Esophagus muscularis mucosa (tissue), 4 donors: ENCODE measurements at regions not wholly inside any gene's neighbourhood (a gene's known extent, or its start where the extent isn't known, plus 50 kb on each side); places are given as distances from the start of the nearest gene placed in this dataset.

ENCODE experiments used
- DNase-seq: peaks from one replicate; pipeline ENCODE4 v3.0.0-alpha.2; 2017; ENCODE audit errors: extremely low spot score
- H3K27ac ChIP-seq, 4 donors: fragments of 200-600 bp; sonication (generic); replicated peaks in 1 of 4; 1 replicate in 3 of 4; 2 replicates in 1 of 4; pipeline ENCODE4 v1.5.1; 2016 to 2019; ENCODE audit warnings: mild to moderate bottlenecking in 1 of 4
- H3K27me3 ChIP-seq, 4 donors: fragments of 200-600 bp; sonication (generic); one replicate each; pipeline versions ENCODE4 v1.5.1 to v1.6.0; 2016 to 2019
- H3K36me3 ChIP-seq, 4 donors: fragments of 200-600 bp; sonication (generic); one replicate each; pipeline ENCODE4 v1.5.1; 2016 to 2019
- H3K4me1 ChIP-seq, 4 donors: fragments of 200-600 bp; sonication (generic); one replicate each; pipeline ENCODE4 v1.5.1; 2016 to 2019
- H3K4me3 ChIP-seq, 4 donors: fragments of 200-600 bp; sonication (generic); 1 replicate in 2 of 4; 2 replicates in 2 of 4; pipeline ENCODE4 v1.5.1; 2016 to 2019; ENCODE audit warnings: mild to moderate bottlenecking in 4 of 4, moderate library complexity in 1 of 4
- H3K9me3 ChIP-seq, 4 donors: fragments of 200-600 bp; sonication (generic); 1 replicate in 3 of 4; 2 replicates in 1 of 4; pipeline ENCODE4 v1.5.1; 2016 to 2019
- EP300 ChIP-seq: sonication (generic); formaldehyde crosslinking; IDR thresholded peaks from one replicate; pipeline ENCODE4 v1.6.1; 2017; ENCODE audit warnings: antibody characterized with exemption
- POLR2A ChIP-seq: fragments of 450-650 bp; IDR thresholded peaks from one replicate; pipeline ENCODE4 v1.6.1; 2017; ENCODE audit warnings: antibody characterized with exemption, moderate library complexity, mild to moderate bottlenecking, low read depth
- POLR2AphosphoS5 ChIP-seq, 2 donors: sonication (generic); formaldehyde crosslinking; IDR thresholded peaks; one replicate each; pipeline ENCODE4 v1.6.1; 2017; ENCODE audit warnings: antibody characterized with exemption in 2 of 2
- WGBS: methylation state at CpG from one replicate; pipeline ENCODE4 v1.1.5; 2018; 5-methylcytosine and 5-hydroxymethylcytosine counted together
- intact Hi-C: fragments of 100-400 bp; cut with DNase I; formaldehyde crosslinking; loops from one replicate; pipeline ENCODE4 v1.15.1; 2023
- TF ChIP-seq, protein P1 (sequence below), 3 experiments: fragments of 200-600 bp in 2 of 3; fragments of 450-650 bp in 1 of 3; sonication (generic) in 2 of 3; IDR thresholded peaks; one replicate each; pipeline ENCODE4 v1.5.1; 2017 to 2019; ENCODE audit warnings: antibody characterized with exemption in 3 of 3, mild to moderate bottlenecking in 2 of 3, moderate library complexity in 1 of 3

DNA sequence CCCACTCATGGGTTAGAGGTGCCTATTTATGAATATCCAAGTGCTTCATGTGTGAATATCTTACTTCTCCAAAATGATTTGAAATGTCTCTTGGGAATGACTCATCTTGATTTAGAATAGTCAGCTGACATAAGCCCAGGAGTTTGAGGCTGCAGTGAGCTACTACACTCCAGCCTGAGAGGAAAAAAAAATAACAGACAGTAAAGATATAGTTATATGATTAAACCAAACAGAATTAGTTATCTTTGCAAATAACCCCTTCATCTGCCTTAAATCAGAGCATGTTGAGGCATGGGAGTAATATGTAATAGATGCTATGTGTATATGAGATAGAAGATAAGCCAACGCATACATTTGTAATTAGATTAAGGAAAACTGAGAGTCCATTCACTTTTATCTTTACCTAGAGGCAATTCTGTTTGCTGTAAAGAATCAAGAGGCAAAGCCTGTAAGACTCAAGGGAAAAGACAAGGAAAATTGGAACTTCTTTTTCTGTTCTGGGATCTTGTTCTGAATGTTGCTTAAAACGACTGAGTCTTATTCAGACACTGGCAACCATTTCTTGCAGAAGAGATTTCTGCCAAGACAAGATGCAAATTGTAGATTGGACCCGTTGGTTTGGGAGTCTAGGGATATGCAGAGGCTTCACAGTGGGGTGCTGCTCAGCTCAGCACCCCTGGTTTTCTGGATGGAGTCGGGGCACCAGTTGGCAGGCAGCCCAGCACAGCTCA, 104.4 kb downstream of the LIPG start:
- intact Hi-C loops: no loop called here
- no peak overlapping the region for H3K27ac ChIP-seq

DNA sequence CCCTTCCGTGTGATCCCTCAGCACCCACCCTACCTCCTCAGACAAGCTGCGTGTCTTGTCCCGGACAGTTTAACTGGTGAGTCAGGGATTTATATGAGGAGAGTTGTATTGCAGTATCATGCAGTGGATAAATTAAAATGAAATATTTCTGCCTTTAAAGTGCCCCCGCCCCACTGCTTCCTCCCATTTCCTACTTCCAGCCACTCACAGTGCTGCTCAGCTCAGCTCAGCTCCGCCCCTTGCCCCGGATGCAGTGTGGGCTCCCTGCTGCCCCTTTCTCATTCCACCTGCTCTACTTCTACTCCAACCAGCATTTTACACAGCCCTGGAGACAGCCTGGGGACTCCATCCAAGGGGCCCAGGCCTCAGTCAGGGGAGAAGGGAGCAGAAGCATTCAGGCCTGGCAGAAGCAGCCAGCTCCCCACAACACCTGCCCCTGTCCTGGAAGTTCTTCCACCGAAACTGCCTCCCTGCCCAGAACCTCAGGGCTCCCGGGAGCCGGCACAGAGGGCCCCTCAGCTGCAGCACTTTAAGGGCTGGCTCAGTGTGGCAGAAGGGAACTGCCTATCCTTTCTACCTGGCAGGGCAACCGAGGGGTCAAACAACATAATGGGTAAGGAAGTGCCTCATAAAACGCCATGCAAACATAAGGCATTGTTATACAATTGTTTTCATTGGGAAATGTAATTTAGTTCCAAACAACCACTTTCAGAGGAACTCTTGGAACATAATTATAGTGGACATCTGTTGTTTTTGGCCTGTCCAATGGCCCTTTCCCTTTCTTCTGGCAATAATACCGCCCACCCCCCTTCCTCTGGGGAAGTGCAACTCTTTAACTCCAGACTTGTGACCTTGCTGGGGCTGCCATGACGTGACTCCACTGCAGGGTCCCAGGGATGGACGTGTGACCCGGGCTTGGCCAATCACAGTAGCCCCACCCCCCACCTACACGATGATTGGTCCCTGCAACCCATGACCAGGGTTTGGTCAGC, 102.3 kb downstream of the LIPG start:
- intact Hi-C loops: no loop called here
- no peak for DNase-seq
- no peak for TF ChIP-seq POLR2AphosphoS5 (IDR thresholded peaks at IDR 0.05)
- TF ChIP-seq POLR2A: no peak
- no peak for TF ChIP-seq EP300
- TF ChIP-seq, protein P1, sequence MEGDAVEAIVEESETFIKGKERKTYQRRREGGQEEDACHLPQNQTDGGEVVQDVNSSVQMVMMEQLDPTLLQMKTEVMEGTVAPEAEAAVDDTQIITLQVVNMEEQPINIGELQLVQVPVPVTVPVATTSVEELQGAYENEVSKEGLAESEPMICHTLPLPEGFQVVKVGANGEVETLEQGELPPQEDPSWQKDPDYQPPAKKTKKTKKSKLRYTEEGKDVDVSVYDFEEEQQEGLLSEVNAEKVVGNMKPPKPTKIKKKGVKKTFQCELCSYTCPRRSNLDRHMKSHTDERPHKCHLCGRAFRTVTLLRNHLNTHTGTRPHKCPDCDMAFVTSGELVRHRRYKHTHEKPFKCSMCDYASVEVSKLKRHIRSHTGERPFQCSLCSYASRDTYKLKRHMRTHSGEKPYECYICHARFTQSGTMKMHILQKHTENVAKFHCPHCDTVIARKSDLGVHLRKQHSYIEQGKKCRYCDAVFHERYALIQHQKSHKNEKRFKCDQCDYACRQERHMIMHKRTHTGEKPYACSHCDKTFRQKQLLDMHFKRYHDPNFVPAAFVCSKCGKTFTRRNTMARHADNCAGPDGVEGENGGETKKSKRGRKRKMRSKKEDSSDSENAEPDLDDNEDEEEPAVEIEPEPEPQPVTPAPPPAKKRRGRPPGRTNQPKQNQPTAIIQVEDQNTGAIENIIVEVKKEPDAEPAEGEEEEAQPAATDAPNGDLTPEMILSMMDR (IDR thresholded peaks at IDR 0.05): no peak

More for the DNA sequence above, 104.4 kb downstream of the LIPG start:
- no peaks in the 10 kb centered on the region for H3K36me3 ChIP-seq
- WGBS: 58% methylated on average over 4 of the region's 4 CpGs
- DNase-seq: no peak
- no peak overlapping the region for H3K4me3 ChIP-seq
- H3K27me3 ChIP-seq: peaks cover 0 to 10% (median 0%) of the 10 kb centered on the region in 4 donors
- TF ChIP-seq, protein P1 (IDR thresholded peaks at IDR 0.05): no peak
- TF ChIP-seq POLR2AphosphoS5 (IDR thresholded peaks at IDR 0.05) (no peak), POLR2A (no peak), EP300 (no peak)
- H3K4me1 ChIP-seq: peaks cover 3 to 29% (median 26%) of the 10 kb centered on the region in 4 donors
- H3K9me3 ChIP-seq: no peaks in the 10 kb centered on the region

DNA sequence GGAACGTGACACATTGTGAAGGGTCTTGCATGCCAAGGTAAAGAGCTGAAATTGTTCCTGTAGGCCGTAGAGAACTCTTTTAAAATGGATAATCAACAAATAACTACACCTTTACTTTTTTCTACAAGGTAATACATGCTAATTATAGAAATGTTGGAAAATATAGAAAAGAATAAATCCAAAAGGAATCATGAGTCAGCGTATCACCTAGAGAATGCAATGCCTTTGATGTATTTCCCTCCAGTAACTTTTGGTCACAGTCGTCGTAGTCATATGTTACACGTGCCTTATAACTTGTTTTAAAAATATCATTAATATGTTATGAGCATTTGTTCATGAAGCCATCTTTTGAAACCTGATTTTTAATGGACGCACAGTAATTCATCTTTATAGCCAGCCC, 100.6 kb downstream of the LIPG start:
- no peaks in the 10 kb centered on the region for H3K9me3 ChIP-seq
- H3K27ac ChIP-seq: no peak overlapping the region
- 93% methylated on average over 7 of the region's 7 CpGs for WGBS
- DNase-seq: no peak
- H3K36me3 ChIP-seq: no peaks in the 10 kb centered on the region
- H3K27me3 ChIP-seq: peaks cover 0 to 10% (median 0%) of the 10 kb centered on the region in 4 donors
- TF ChIP-seq POLR2A: no peak
- TF ChIP-seq, protein P1 (IDR thresholded peaks at IDR 0.05): no peak
- no peak for TF ChIP-seq EP300
- TF ChIP-seq POLR2AphosphoS5 (IDR thresholded peaks at IDR 0.05): no peak
- H3K4me1 ChIP-seq: peaks cover 3 to 25% (median 13%) of the 10 kb centered on the region in 4 donors
- intact Hi-C loops: no loop called here
- no peak overlapping the region for H3K4me3 ChIP-seq

More for the DNA sequence above, 102.3 kb downstream of the LIPG start:
- no peak overlapping the region for H3K4me3 ChIP-seq
- peak overlapping the region in 3 of 4 donors; percentile 3 to 50 (median 37) for H3K27ac ChIP-seq
- peaks cover 0 to 10% (median 0%) of the 10 kb centered on the region in 4 donors for H3K27me3 ChIP-seq
- H3K36me3 ChIP-seq: no peaks in the 10 kb centered on the region
- WGBS: 59% methylated on average over 16 of the region's 16 CpGs
- H3K4me1 ChIP-seq: peaks cover 3 to 34% (median 25%) of the 10 kb centered on the region in 4 donors
- H3K9me3 ChIP-seq: no peaks in the 10 kb centered on the region

DNA sequence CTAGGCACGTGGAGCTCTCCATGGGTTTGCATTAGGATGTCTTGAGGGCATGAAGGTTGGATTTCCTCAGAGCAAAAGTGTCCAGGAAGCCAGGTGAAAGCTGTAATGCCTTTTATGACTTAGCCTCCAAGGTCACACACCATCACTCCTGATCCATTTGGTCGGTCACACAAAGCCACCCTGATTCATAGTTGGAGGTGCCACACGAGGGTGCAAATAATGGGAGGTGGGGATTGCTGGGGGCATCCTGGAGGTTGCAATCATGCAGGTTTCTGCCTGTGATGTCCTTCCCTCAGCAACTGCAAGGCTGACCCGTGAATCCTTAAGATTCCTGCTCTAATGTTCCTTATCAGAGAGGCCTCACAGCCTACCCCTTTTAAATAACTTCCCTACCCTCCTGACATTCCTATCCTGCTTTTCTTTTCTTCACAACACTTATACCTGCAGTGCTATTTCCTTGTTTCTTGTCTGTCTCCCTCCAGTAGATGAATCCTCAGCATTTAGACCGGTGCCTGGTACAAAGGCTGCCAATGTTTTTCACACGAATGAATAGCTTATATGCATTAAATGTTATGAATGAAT, 97.1 kb downstream of the LIPG start:
- H3K27me3 ChIP-seq: no peaks in the 10 kb centered on the region
- no peaks in the 10 kb centered on the region for H3K9me3 ChIP-seq
- TF ChIP-seq, protein P1 (IDR thresholded peaks at IDR 0.05): no peak
- TF ChIP-seq POLR2AphosphoS5 (IDR thresholded peaks at IDR 0.05) (no peak), POLR2A (no peak), EP300 (no peak)
- H3K4me3 ChIP-seq: no peak overlapping the region
- DNase-seq: no peak
- no peaks in the 10 kb centered on the region for H3K36me3 ChIP-seq
- 73% methylated on average over 4 of the region's 6 CpGs for WGBS
- H3K27ac ChIP-seq: no peak overlapping the region
- intact Hi-C loops: no loop called here
- H3K4me1 ChIP-seq: peaks cover 0 to 12% (median 5%) of the 10 kb centered on the region in 4 donors
